ENCODE measurements at regions not wholly inside any gene's neighbourhood (a gene's known extent, or its start where the extent isn't known, plus 50 kb on each side); places are given as distances from the start of the nearest gene placed in this dataset.

GRCh38 chr14:40842816-40843215, 763.9 kb upstream of the LRFN5 start:
- DNase-seq (ENCODE audit: low read depth, low spot score), result no peak
- H3K4me1 ChIP-seq (ENCODE audit: insufficient read depth, insufficient read length), result no peaks in the 10 kb centered on the region
- no peaks in the 10 kb centered on the region for H3K36me3 ChIP-seq (ENCODE audit: insufficient read depth, insufficient read length, low read length)
- no peak for TF ChIP-seq SUZ12 (IDR thresholded peaks at IDR 0.05; ENCODE audit: extremely low read depth, insufficient read depth, insufficient read length)
- H3K4me3 ChIP-seq (ENCODE audit: insufficient read length, low read depth), result no peak overlapping the region
- H3K9me3 ChIP-seq (ENCODE audit: insufficient read depth, low read length), result no peaks in the 10 kb centered on the region
- no peak overlapping the region for H3K9ac ChIP-seq (ENCODE audit: insufficient read length, low read depth)
- no peaks in the 10 kb centered on the region for H3K27me3 ChIP-seq (ENCODE audit: insufficient read depth, insufficient read length)

- no peaks in the 10 kb centered on the region for H3K4me1 ChIP-seq (ENCODE audit: insufficient read depth, insufficient read length)
- no peaks in the 10 kb centered on the region for H3K27me3 ChIP-seq (ENCODE audit: insufficient read depth, insufficient read length)
- no peak overlapping the region for H3K4me3 ChIP-seq (ENCODE audit: insufficient read length, low read depth)
- no peak for TF ChIP-seq ZNF274 (IDR thresholded peaks at IDR 0.05; ENCODE audit: low read depth, low read length)
- TF ChIP-seq YY1 (IDR thresholded peaks at IDR 0.05; ENCODE audit: insufficient read depth, insufficient read length), result no peak
- TF ChIP-seq SUZ12 (IDR thresholded peaks at IDR 0.05; ENCODE audit: extremely low read depth, insufficient read depth, insufficient read length), result no peak
- DNase-seq (ENCODE audit: low read depth, low spot score), result no peak
- H3K9me3 ChIP-seq (ENCODE audit: insufficient read depth, low read length), result no peaks in the 10 kb centered on the region
- H3K9ac ChIP-seq (ENCODE audit: insufficient read length, low read depth), result no peak overlapping the region
- H3K36me3 ChIP-seq (ENCODE audit: insufficient read depth, insufficient read length, low read length), result no peaks in the 10 kb centered on the region
These were observed 764.8 kb upstream of the LRFN5 start for GRCh38 chr14:40841886-40842285.

- no peak for DNase-seq (ENCODE audit: low read depth, low spot score)
- no peaks in the 10 kb centered on the region for H3K36me3 ChIP-seq (ENCODE audit: insufficient read depth, insufficient read length, low read length)
- no peak overlapping the region for H3K9ac ChIP-seq (ENCODE audit: insufficient read length, low read depth)
- H3K9me3 ChIP-seq (ENCODE audit: insufficient read depth, low read length), result no peaks in the 10 kb centered on the region
- H3K27me3 ChIP-seq (ENCODE audit: insufficient read depth, insufficient read length), result no peaks in the 10 kb centered on the region
- TF ChIP-seq SUZ12 (IDR thresholded peaks at IDR 0.05; ENCODE audit: extremely low read depth, insufficient read depth, insufficient read length) (no peak), YY1 (IDR thresholded peaks at IDR 0.05; ENCODE audit: insufficient read depth, insufficient read length) (no peak), ZNF274 (IDR thresholded peaks at IDR 0.05; ENCODE audit: low read depth, low read length) (no peak)
- no peak overlapping the region for H3K4me3 ChIP-seq (ENCODE audit: insufficient read length, low read depth)
- H3K4me1 ChIP-seq (ENCODE audit: insufficient read depth, insufficient read length), result no peaks in the 10 kb centered on the region
These were observed 768.1 kb upstream of the LRFN5 start for GRCh38 chr14:40838601-40839000.

GRCh38 chr14:40806471-40806870, 800.2 kb upstream of the LRFN5 start:
- no peak overlapping the region for H3K9ac ChIP-seq (ENCODE audit: insufficient read length, low read depth)
- no peak overlapping the region for H3K4me3 ChIP-seq (ENCODE audit: insufficient read length, low read depth)
- DNase-seq (ENCODE audit: low read depth, low spot score), result no peak
- no peaks in the 10 kb centered on the region for H3K4me1 ChIP-seq (ENCODE audit: insufficient read depth, insufficient read length)
- no peaks in the 10 kb centered on the region for H3K9me3 ChIP-seq (ENCODE audit: insufficient read depth, low read length)
- TF ChIP-seq YY1 (IDR thresholded peaks at IDR 0.05; ENCODE audit: insufficient read depth, insufficient read length), result no peak
- no peak for TF ChIP-seq ZNF274 (IDR thresholded peaks at IDR 0.05; ENCODE audit: low read depth, low read length)
- no peak for TF ChIP-seq SUZ12 (IDR thresholded peaks at IDR 0.05; ENCODE audit: extremely low read depth, insufficient read depth, insufficient read length)
- no peaks in the 10 kb centered on the region for H3K36me3 ChIP-seq (ENCODE audit: insufficient read depth, insufficient read length, low read length)
- H3K27me3 ChIP-seq (ENCODE audit: insufficient read depth, insufficient read length), result no peaks in the 10 kb centered on the region

GRCh38 chr14:40796168-40796567, 810.5 kb upstream of the LRFN5 start:
- H3K9me3 ChIP-seq (ENCODE audit: insufficient read depth, low read length), result no peaks in the 10 kb centered on the region
- no peak for DNase-seq (ENCODE audit: low read depth, low spot score)
- no peak overlapping the region for H3K4me3 ChIP-seq (ENCODE audit: insufficient read length, low read depth)
- TF ChIP-seq SUZ12 (IDR thresholded peaks at IDR 0.05; ENCODE audit: extremely low read depth, insufficient read depth, insufficient read length) (no peak), ZNF274 (IDR thresholded peaks at IDR 0.05; ENCODE audit: low read depth, low read length) (no peak), YY1 (IDR thresholded peaks at IDR 0.05; ENCODE audit: insufficient read depth, insufficient read length) (no peak)
- no peak overlapping the region for H3K9ac ChIP-seq (ENCODE audit: insufficient read length, low read depth)
- no peaks in the 10 kb centered on the region for H3K4me1 ChIP-seq (ENCODE audit: insufficient read depth, insufficient read length)
- H3K36me3 ChIP-seq (ENCODE audit: insufficient read depth, insufficient read length, low read length), result no peaks in the 10 kb centered on the region
- H3K27me3 ChIP-seq (ENCODE audit: insufficient read depth, insufficient read length), result no peaks in the 10 kb centered on the region

GRCh38 chr14:40784860-40785259, 821.8 kb upstream of the LRFN5 start:
- TF ChIP-seq ZNF274 (IDR thresholded peaks at IDR 0.05; ENCODE audit: low read depth, low read length), result no peak
- Histone ChIP-seq H3K4me1 (ENCODE audit: insufficient read depth, insufficient read length) (no peaks in the 10 kb centered on the region), H3K9me3 (ENCODE audit: insufficient read depth, low read length) (no peaks in the 10 kb centered on the region), H3K9ac (ENCODE audit: insufficient read length, low read depth) (no peak overlapping the region), H3K27me3 (ENCODE audit: insufficient read depth, insufficient read length) (no peaks in the 10 kb centered on the region), H3K36me3 (ENCODE audit: insufficient read depth, insufficient read length, low read length) (no peaks in the 10 kb centered on the region), H3K4me3 (ENCODE audit: insufficient read length, low read depth) (no peak overlapping the region)
- no peak for DNase-seq (ENCODE audit: low read depth, low spot score)

- no peak overlapping the region for H3K4me3 ChIP-seq (ENCODE audit: insufficient read length, low read depth)
These were observed 844.0 kb upstream of the LRFN5 start for GRCh38 chr14:40762685-40763084.

GRCh38 chr14:40762177-40762576, 844.5 kb upstream of the LRFN5 start:
- no peaks in the 10 kb centered on the region for H3K27me3 ChIP-seq (ENCODE audit: insufficient read depth, insufficient read length)
- H3K36me3 ChIP-seq (ENCODE audit: insufficient read depth, insufficient read length, low read length), result no peaks in the 10 kb centered on the region
- H3K9me3 ChIP-seq (ENCODE audit: insufficient read depth, low read length), result no peaks in the 10 kb centered on the region
- DNase-seq (ENCODE audit: low read depth, low spot score), result no peak
- no peak overlapping the region for H3K4me3 ChIP-seq (ENCODE audit: insufficient read length, low read depth)
- H3K4me1 ChIP-seq (ENCODE audit: insufficient read depth, insufficient read length), result no peaks in the 10 kb centered on the region
- H3K9ac ChIP-seq (ENCODE audit: insufficient read length, low read depth), result no peak overlapping the region
- TF ChIP-seq ZNF274 (IDR thresholded peaks at IDR 0.05; ENCODE audit: low read depth, low read length) (no peak), SUZ12 (IDR thresholded peaks at IDR 0.05; ENCODE audit: extremely low read depth, insufficient read depth, insufficient read length) (no peak), YY1 (IDR thresholded peaks at IDR 0.05; ENCODE audit: insufficient read depth, insufficient read length) (no peak)

More at GRCh38 chr14:40762685-40763084, 844.0 kb upstream of the LRFN5 start:
- Histone ChIP-seq H3K27me3 (ENCODE audit: insufficient read depth, insufficient read length) (no peaks in the 10 kb centered on the region), H3K9me3 (ENCODE audit: insufficient read depth, low read length) (no peaks in the 10 kb centered on the region), H3K36me3 (ENCODE audit: insufficient read depth, insufficient read length, low read length) (no peaks in the 10 kb centered on the region), H3K4me1 (ENCODE audit: insufficient read depth, insufficient read length) (no peaks in the 10 kb centered on the region), H3K9ac (ENCODE audit: insufficient read length, low read depth) (no peak overlapping the region)
- TF ChIP-seq ZNF274 (IDR thresholded peaks at IDR 0.05; ENCODE audit: low read depth, low read length), result no peak
- no peak for TF ChIP-seq YY1 (IDR thresholded peaks at IDR 0.05; ENCODE audit: insufficient read depth, insufficient read length)
- TF ChIP-seq SUZ12 (IDR thresholded peaks at IDR 0.05; ENCODE audit: extremely low read depth, insufficient read depth, insufficient read length), result no peak
- no peak for DNase-seq (ENCODE audit: low read depth, low spot score)
